HG02759 (cell line): ENCODE measurements at regions not wholly inside any gene's neighbourhood (a gene's known extent, or its start where the extent isn't known, plus 50 kb on each side); places are given as distances from the start of the nearest gene placed in this dataset.
"Not testable (repeated sequence)": the region's sequence is repeated elsewhere in the genome, so short reads cannot be mapped to it uniquely, and the experiment has no call there.

Experiments used
- ATAC-seq: cut with Tn5 transposase; IDR thresholded peaks from one replicate; pipeline ENCODE4 v1.9.1; 2021; ENCODE audit warnings: mild to moderate bottlenecking, moderate library complexity; ENCODE audit not compliant: unreplicated experiment

GRCh38 chr10:42533866-42534265 lies 104.5 kb downstream of the ZNF33B start:
- ATAC-seq, result not testable (repeated sequence)

- ATAC-seq, result no peak
Measured at GRCh38 chr10:42532996-42533395, 105.4 kb downstream of the ZNF33B start.

DNA sequence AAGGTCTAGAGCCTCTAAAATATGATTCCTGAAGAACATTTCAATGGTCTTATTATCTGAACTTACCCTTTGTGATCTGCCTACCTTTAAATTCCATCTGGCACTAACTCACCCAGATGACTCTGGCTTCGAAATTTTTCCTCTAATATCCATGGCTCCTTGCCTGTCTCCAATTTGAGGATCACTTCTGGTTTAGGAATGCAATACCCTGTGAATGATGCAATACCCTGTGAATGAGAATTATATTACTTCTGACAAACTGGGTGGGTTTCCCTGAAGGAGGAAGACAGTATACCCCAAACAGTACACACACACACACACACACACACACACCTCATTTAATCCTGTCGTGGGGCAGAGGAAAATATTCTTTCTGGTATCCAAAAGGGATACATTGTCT lies 115.3 kb downstream of the ZNF33B start:
- ATAC-seq, result no peak

- ATAC-seq, result no peak
Measured at GRCh38 chr10:42519761-42520460, 118.5 kb downstream of the ZNF33B start.

- ATAC-seq, result no peak
Measured at GRCh38 chr10:42519079-42519478, 119.3 kb downstream of the ZNF33B start.

- no peak for ATAC-seq
Measured at GRCh38 chr10:42513921-42514320, 124.4 kb downstream of the ZNF33B start.

DNA sequence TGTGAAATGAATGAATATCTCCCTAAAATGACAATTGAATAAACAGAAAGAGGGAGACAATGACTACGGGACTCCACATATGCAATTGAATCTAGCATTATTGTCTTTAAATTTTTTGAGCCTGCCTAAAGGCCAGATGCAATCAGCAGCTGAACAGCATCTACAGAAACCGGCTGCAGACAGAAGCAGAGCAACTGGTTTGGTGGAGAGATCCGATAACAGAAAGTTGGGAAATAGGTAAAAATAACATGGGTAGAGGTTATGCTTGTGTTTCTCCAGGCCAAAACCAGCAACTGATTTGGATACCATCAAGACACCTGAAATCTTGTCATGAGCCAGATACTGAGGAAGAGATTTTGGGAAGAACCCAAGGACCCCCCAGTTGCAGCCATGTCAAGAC lies 146.6 kb downstream of the ZNF33B start:
- ATAC-seq, result no peak

DNA sequence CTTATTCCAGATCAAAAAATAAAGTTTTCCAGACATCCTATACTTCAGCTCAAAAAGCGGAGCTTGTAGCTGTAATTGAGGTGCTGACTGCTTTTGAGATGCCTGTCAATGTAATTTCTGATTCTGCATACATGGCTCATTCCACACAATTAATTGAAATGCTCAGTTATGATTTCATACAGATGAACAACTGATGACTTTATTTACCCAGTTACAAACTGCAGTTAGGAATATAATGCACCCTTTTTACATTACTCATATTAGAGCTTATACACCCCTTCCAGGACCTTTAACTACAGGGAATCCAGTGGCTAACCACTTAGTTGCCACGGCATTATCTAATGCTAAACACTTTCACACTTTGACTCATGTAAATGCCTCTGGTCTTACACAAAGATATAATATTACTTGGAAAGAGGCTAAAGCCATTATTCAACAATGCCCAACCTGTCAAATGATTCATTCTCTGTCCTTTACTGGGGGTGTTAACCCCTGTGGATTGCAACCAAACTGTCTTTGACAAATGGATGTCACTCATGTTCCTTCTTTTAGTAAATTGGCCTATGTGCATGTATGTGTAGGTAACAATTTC lies 147.3 kb downstream of the ZNF33B start:
- no peak for ATAC-seq

DNA sequence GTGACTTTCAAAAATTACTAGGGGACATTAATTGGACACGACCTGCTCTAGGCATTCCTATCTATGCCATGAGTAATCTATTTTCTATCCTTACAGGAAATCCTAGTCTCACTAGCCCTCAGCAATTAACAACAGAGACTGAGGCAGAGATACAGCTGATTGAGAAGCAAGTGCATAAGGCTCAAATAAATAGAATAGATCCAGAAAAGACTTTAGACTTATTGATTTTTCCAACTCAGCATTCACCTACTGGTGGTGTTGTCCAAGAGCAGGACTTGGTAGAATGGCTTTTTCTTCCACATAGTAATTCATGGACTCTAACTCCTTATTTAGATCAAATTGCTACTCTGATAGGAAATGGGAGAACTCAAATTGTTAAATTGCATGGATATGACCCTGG lies 148.0 kb downstream of the ZNF33B start:
- ATAC-seq, result no peak

DNA sequence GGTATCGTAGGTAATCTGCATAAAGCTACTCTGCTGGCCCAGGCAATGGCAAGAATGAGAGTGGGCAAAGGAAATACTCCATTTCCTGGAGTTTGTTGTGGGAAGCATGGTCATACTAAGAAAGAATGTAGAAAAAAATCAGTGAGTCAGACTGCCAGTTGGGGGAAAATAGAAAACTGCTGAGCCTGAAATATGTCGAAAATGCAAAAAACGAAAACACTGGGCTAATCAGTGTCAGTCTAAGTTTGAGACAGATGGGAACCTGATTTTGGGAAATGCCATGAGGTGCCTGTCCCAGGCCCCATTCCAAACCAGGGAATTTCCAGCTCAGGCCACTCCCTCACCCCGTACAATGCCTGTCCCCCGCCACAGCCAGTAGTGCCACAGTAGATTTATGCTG lies 150.0 kb downstream of the ZNF33B start:
- ATAC-seq, result no peak

DNA sequence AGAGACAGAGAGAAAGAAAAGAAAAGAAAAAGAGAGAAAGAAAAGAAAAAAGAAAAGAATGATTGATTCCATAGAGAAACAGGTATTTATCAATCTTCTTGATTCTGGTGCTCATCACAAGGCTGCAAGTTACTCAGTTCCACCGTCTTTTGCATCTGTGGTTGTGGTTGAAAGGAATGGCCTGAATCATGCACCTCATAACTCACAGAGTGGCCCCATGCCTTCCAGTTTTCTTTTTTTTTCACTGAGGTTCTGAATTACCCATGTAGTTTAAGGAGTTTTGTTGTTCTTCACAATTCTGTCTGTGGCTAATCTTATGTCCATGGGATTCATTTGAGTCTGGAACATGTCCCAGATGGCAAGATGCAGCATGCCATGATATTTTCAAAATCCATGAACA lies 156.0 kb downstream of the ZNF33B start:
- ATAC-seq, result no peak

- no peak for ATAC-seq
Measured at GRCh38 chr10:42479057-42479456, 159.3 kb downstream of the ZNF33B start.

GRCh38 chr10:42477170-42477569 lies 161.2 kb downstream of the ZNF33B start:
- no peak for ATAC-seq

DNA sequence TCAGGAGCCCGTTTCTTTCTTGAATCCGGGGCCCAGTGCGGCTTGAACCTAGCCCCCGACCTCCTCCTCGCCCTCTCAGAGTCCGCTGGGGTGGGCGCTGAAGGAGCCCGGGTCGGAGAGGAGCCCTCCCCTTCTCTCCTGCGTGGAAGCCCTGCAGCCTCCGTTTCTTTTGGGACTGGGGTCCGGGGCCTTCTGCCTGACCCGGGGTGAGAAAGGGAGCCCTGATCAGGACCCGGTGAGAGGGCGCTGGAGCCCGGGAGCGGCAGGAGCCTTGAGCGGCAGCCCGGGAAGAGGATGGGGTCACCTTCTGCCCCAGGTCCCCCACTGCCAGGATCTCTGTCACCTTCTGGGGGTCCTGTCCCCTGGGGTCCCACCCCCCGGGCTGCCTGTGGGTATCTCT lies 162.3 kb downstream of the ZNF33B start:
- ATAC-seq, result no peak

DNA sequence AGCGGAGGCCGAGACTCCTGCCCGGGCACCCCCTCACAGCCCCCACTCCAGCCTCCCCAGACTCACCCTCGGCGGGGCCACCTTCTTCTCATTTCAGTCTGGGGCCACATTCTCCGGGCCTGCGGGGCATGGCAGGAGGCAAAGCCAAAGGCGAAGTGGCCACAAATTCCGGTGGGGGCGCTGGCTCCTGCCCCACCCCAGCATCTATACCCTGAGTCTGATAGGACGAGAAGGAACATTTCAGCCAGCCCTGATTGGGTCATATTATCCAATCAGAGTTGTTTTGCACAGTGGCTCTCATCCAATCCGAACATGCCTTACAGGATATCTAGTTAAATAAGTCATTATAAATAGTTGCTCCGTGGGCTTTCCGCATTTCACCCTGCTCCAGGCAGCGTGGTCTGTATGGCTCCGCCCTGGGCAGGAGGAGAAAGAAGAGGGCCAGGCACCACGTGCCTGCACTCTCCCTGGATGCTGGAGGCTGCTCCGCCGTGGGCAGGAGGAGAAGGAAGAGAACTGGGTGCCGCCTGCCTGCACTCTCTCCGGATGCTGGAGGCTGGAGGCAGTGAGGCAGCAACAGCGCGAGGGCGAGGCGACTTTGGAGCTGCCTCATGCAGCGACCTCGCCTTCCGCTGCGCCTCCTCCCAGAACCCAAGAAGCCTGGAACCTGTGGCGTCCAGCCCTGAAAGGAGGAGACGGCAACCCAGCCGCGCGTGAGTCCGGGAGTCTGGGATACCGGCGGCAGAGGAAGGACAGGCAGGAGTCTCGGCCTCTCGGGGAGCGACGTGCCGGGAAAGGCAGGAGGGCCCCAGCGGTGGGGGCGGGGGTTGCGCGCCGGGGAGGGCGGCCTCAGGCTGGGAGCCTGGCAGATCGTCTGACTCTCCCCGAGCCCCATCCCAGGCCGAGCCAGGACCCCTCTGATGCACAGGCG lies 162.9 kb downstream of the ZNF33B start:
- no peak for ATAC-seq

- ATAC-seq, result no peak
Measured at GRCh38 chr10:42454313-42454712, 184.1 kb downstream of the ZNF33B start.

GRCh38 chr10:42431095-42431494 lies 207.3 kb downstream of the ZNF33B start:
- no peak for ATAC-seq

DNA sequence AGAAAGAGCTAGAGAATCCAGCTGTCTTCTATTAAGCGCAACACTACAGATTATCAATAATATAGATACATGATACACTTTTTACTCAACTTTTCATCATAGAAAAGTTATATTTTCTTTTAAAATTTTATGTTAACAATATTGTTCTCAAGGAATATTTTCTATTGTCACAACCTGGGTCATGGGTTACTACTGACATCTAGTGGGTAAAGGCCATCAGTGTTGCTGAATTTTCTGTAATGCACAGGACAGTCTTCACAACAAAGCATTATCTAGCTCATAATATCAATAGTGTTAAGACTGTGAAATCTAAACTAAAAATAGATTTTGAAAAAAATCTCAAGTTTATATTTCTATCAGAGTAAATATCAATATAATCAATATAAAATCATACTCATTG lies 209.8 kb downstream of the ZNF33B start:
- no peak for ATAC-seq

DNA sequence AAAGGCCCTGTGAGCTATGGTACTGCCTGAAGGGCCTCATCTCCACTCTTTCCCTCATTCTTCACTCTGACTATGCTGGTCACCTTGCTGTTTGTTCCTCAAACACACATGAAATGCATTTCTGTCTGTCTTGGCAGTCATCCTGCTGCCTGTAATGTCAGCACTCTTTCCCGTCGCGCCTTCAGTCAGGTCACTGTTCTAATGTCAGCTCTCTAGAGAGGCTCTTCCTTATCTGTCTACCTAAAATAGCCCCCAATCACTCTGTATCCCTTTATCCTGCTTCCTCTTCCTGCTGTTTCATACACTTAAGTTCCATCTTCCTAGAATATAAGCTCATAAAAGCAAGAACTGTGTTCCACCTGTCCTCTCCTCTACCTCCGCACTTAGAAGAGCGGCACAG lies 215.5 kb downstream of the ZNF33B start:
- ATAC-seq, result no peak

DNA sequence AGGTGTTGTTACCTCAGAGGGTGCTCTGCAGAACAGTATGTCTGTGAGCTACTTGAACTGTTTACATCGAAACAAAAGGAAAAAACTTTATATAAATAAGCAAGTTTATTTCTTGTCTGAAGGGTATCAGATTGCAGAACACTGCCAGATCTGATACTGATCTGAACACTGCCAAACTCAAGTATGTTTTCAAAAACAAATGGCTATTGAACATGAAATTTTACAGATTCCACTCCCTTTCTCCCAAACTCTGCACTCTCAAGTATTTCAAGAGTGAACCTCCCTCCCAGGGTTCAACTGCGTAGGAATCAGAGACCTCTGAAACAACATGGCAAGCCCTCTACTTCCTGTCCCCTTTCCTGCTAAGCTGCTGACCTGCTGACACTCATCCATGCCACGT lies 216.6 kb downstream of the ZNF33B start:
- no peak for ATAC-seq

- ATAC-seq, result no peak
Measured at GRCh38 chr10:42419789-42420188, 218.6 kb downstream of the ZNF33B start.
